Mesendoderm (in vitro differentiated cells): ENCODE measurements at regions not wholly inside any gene's neighbourhood (a gene's known extent, or its start where the extent isn't known, plus 50 kb on each side); places are given as distances from the start of the nearest gene placed in this dataset.

Experiments used
- DNase-seq: peaks from one replicate; pipeline ENCODE4 v3.0.0; 2013
- H2AK5ac ChIP-seq: 2 replicates; pipeline ENCODE4 v1.6.1; 2013; ENCODE audit warnings: low read length, inconsistent platforms
- H2BK120ac ChIP-seq: 2 replicates; pipeline ENCODE4 v1.6.1; 2013; ENCODE audit warnings: low read depth, mild to moderate bottlenecking, low read length, moderate library complexity, mixed read lengths
- H2BK15ac ChIP-seq: replicated peaks from 2 replicates; pipeline ENCODE4 v1.6.1; 2013; ENCODE audit warnings: low read depth, mild to moderate bottlenecking, moderate library complexity
- H2BK5ac ChIP-seq: 2 replicates; pipeline ENCODE4 v1.6.1; 2013; ENCODE audit warnings: low read length, inconsistent platforms
- H3K18ac ChIP-seq: 2 replicates; pipeline ENCODE4 v1.6.1; 2013; ENCODE audit warnings: mild to moderate bottlenecking, low read length, mixed read lengths
- H3K23ac ChIP-seq: one replicate; pipeline ENCODE4 v1.6.1; 2013; ENCODE audit warnings: low read length
- H3K27ac ChIP-seq: 2 replicates; pipeline ENCODE4 v1.5.1; 2013; ENCODE audit warnings: low read depth, mild to moderate bottlenecking, inconsistent platforms, low read length, moderate library complexity
- H3K27me3 ChIP-seq: 2 replicates; pipeline ENCODE4 v1.6.1; 2013; ENCODE audit warnings: low read length, control low read depth, mild to moderate bottlenecking, inconsistent platforms; ENCODE audit not compliant: insufficient read depth, poor library complexity
- H3K36me3 ChIP-seq: 2 replicates; pipeline ENCODE4 v1.6.1; 2013; ENCODE audit warnings: low read length, inconsistent platforms; ENCODE audit not compliant: control insufficient read depth, insufficient read depth
- H3K4ac ChIP-seq: one replicate; pipeline ENCODE4 v1.6.1; 2013; ENCODE audit warnings: low read depth, mild to moderate bottlenecking, low read length, moderate library complexity
- H3K4me1 ChIP-seq: 2 replicates; pipeline ENCODE4 v1.6.1; 2013; ENCODE audit warnings: low read depth, low read length, inconsistent platforms; ENCODE audit not compliant: control insufficient read depth
- H3K4me2 ChIP-seq: 2 replicates; pipeline ENCODE4 v1.6.1; 2013; ENCODE audit warnings: low read length
- H3K4me3 ChIP-seq: 2 replicates; pipeline ENCODE4 v1.5.1; 2013; ENCODE audit warnings: mild to moderate bottlenecking, low read length
- H3K56ac ChIP-seq: one replicate; pipeline ENCODE4 v1.6.1; 2013; ENCODE audit warnings: low read length
- H3K79me1 ChIP-seq: 2 replicates; pipeline ENCODE4 v1.6.1; 2013; ENCODE audit warnings: low read length, inconsistent platforms
- H3K79me2 ChIP-seq: 2 replicates; pipeline ENCODE4 v1.6.1; 2013; ENCODE audit warnings: mild to moderate bottlenecking, low read length; ENCODE audit not compliant: control insufficient read depth, insufficient read depth
- H3K9ac ChIP-seq: 2 replicates; pipeline ENCODE4 v1.6.1; 2013; ENCODE audit warnings: low read length, inconsistent platforms
- H4K5ac ChIP-seq: one replicate; pipeline ENCODE4 v1.6.1; 2013; ENCODE audit warnings: low read length
- H4K8ac ChIP-seq: one replicate; pipeline ENCODE4 v1.6.1; 2013; ENCODE audit warnings: low read depth, mild to moderate bottlenecking, control low read depth, low read length, moderate library complexity
- WGBS: extraction: QIAGEN DNeasy Blood & Tissue Kit; methylation state at CpG from one replicate; pipeline ENCODE4 v1.1.7; 2013; ENCODE audit warnings: low lambda C conversion rate, missing lambda C conversion rate; ENCODE audit not compliant: insufficient coverage; ENCODE audit errors: extremely low coverage; 5-methylcytosine and 5-hydroxymethylcytosine counted together

DNA sequence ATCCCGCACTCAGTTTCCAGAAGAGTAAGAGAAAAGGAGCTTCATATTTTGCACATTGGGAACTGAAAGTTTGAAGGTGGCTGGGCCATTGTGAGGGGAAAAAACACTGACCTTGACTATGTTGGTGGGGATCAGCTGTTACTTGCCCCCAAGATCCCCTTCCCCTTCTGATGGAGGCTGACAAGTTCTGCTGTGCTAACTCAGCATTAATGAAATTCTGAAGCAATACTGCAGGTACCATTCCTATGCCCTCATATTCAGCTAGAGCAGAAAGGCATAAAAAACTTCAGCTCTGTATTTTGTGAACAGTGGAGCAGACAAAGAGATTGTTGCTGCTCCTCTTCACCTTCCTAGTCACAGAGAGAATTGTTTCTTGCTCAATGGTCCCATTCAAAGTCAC is 1013.8 kb upstream of the C9orf72 start:
- WGBS, result no CpG with 5 or more reads among the region's 1 CpG
- no peaks in the 10 kb centered on the region for H3K79me2 ChIP-seq
- no peak overlapping the region for H2AK5ac ChIP-seq
- no peak for DNase-seq
- H3K4me2 ChIP-seq, result no peak overlapping the region
- H3K9ac ChIP-seq, result no peak overlapping the region
- no peak overlapping the region for H3K4me3 ChIP-seq
- no peaks in the 10 kb centered on the region for H3K4me1 ChIP-seq
- H3K18ac ChIP-seq, result no peak overlapping the region
- H3K27ac ChIP-seq, result no peak overlapping the region
- no peak overlapping the region for H3K23ac ChIP-seq
- H4K5ac ChIP-seq, result no peak overlapping the region
- no peak overlapping the region for H2BK120ac ChIP-seq
- no peak overlapping the region for H2BK5ac ChIP-seq
- no peaks in the 10 kb centered on the region for H3K79me1 ChIP-seq
- H3K56ac ChIP-seq, result no peak overlapping the region
- H2BK15ac ChIP-seq, result no peak overlapping the region
- no peaks in the 10 kb centered on the region for H3K36me3 ChIP-seq
- no peak overlapping the region for H3K4ac ChIP-seq
- H3K27me3 ChIP-seq, result no peaks in the 10 kb centered on the region
- no peak overlapping the region for H4K8ac ChIP-seq

DNA sequence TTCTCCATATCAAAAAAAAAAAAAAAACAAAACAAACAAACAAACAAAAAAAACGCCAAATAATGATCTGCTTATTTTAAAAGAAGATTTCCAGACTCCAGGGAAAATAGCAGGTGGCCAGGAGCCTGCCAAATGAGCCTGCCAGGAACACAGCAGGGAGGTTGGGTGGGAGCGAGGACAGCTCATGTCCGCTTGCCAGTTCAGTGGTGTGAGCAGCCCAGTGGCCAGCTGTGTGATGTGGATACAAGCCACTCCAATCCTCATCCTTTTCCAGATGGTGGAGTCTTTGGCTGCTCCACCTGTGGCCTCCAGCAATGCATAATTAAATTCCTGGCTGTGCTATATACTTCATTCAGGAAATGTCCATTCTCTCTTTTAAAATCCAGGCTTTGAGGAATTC is 1025.1 kb upstream of the C9orf72 start:
- WGBS, result no CpG with 5 or more reads among the region's 3 CpGs
- DNase-seq, result no peak
- H2BK120ac ChIP-seq, result no peak overlapping the region
- H3K36me3 ChIP-seq, result no peaks in the 10 kb centered on the region
- H3K27me3 ChIP-seq, result no peaks in the 10 kb centered on the region
- H3K79me1 ChIP-seq, result no peaks in the 10 kb centered on the region
- H4K5ac ChIP-seq, result no peak overlapping the region
- H2BK15ac ChIP-seq, result no peak overlapping the region
- H3K4me2 ChIP-seq, result no peak overlapping the region
- H2BK5ac ChIP-seq, result no peak overlapping the region
- H3K23ac ChIP-seq, result no peak overlapping the region
- no peak overlapping the region for H3K27ac ChIP-seq
- no peak overlapping the region for H3K4me3 ChIP-seq
- no peak overlapping the region for H3K56ac ChIP-seq
- no peak overlapping the region for H4K8ac ChIP-seq
- H3K9ac ChIP-seq, result no peak overlapping the region
- H3K18ac ChIP-seq, result no peak overlapping the region
- no peak overlapping the region for H3K4ac ChIP-seq
- no peaks in the 10 kb centered on the region for H3K4me1 ChIP-seq
- H3K79me2 ChIP-seq, result no peaks in the 10 kb centered on the region
- H2AK5ac ChIP-seq, result no peak overlapping the region

DNA sequence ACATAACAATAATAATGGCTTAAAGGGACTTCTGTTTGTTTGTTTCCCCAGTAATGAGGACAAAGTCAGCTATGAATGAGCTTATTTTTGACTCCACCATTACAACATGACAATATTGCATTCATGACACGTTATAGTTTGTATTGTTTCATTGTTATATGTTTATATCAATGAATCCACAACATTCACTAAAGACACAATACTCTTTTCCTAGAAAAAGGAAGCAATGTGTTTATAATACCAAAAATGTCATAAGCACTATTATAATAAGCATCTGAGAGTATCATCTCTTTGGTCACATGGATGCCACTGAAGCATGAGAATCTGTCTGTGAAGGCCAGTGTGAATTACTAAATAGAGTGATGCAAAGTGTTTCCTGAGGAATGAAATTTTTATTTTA is 1026.9 kb upstream of the C9orf72 start:
- H4K5ac ChIP-seq, result no peak overlapping the region
- no peak overlapping the region for H2BK120ac ChIP-seq
- no peak overlapping the region for H2BK5ac ChIP-seq
- no peak overlapping the region for H3K4me2 ChIP-seq
- no peak overlapping the region for H3K4me3 ChIP-seq
- no peaks in the 10 kb centered on the region for H3K79me1 ChIP-seq
- no peak overlapping the region for H3K27ac ChIP-seq
- H3K79me2 ChIP-seq, result no peaks in the 10 kb centered on the region
- H3K36me3 ChIP-seq, result no peaks in the 10 kb centered on the region
- no peak overlapping the region for H2AK5ac ChIP-seq
- no CpG with 5 or more reads among the region's 1 CpG for WGBS
- no peak overlapping the region for H4K8ac ChIP-seq
- H3K27me3 ChIP-seq, result no peaks in the 10 kb centered on the region
- H3K4me1 ChIP-seq, result no peaks in the 10 kb centered on the region
- H3K56ac ChIP-seq, result no peak overlapping the region
- no peak overlapping the region for H3K18ac ChIP-seq
- H3K9ac ChIP-seq, result no peak overlapping the region
- H2BK15ac ChIP-seq, result no peak overlapping the region
- no peak overlapping the region for H3K4ac ChIP-seq
- no peak for DNase-seq
- H3K23ac ChIP-seq, result no peak overlapping the region

DNA sequence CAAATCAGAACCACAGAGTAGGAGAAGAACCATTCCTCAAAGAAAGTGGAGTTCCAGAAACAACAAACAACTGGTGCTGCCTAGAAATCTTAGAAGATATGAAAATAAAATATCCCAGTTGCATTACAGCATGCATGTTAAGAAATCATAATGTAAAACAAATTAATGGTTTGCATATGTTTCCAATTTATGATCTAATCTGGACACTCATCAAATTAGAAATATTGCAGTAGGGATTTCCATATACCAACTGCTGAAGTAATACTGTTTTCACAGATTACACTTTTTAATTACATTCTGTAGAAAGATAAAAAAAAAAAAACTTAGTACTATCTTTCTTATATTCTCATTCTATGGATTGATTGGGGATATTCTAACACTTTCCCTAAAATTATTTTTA is 1034.6 kb upstream of the C9orf72 start:
- H3K79me2 ChIP-seq, result no peaks in the 10 kb centered on the region
- no peak overlapping the region for H3K9ac ChIP-seq
- peaks cover 2% of the 10 kb centered on the region for H3K27me3 ChIP-seq

DNA sequence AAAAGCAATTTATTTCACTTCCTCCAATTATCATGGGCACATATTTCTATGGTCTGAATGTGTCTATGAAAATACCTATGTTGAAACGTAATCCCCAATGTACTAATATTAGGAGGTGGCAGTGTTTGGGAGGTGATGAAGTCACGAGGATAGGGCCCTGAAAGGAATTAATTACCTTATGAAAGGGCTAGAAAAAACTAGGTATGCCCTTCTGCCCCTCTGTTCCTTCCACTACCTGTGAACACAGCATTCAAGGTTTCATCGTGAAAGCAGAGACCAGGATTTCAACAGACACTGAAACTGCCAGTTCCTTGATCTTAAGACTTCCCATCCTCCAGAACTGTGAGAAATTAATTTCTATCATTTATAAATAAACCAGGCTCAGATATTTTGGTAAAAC is 1037.1 kb upstream of the C9orf72 start:
- no peak for DNase-seq
- no CpG with 5 or more reads among the region's 3 CpGs for WGBS

More for the DNA sequence above, 1034.6 kb upstream of the C9orf72 start:
- Histone ChIP-seq H2BK120ac (no peak overlapping the region), H2AK5ac (no peak overlapping the region), H3K36me3 (no peaks in the 10 kb centered on the region), H4K5ac (no peak overlapping the region), H3K18ac (no peak overlapping the region), H3K4ac (no peak overlapping the region), H3K4me1 (no peaks in the 10 kb centered on the region), H4K8ac (no peak overlapping the region), H3K27ac (no peak overlapping the region), H3K4me2 (no peak overlapping the region), H3K23ac (no peak overlapping the region), H2BK15ac (no peak overlapping the region), H3K56ac (no peak overlapping the region), H3K4me3 (no peak overlapping the region), H3K79me1 (no peaks in the 10 kb centered on the region), H2BK5ac (no peak overlapping the region)
- DNase-seq, result no peak

DNA sequence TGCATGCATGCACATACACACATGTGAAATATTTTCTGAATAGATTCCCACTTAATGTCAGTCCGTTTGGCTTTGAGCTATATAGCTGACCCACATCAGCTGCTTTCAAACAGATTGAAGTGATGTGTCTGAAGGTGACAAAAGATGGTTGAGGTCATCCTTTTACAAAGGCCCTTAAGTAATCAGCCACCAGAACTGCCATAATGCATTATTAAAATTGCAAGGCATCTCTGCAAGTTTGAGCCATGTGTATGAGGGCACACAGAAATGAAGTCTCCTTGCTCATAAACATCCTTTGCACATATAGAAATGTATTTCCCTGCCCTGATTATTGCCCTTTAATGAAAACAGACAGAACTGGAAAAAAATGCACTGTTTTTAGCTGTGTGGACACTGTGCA is 1043.0 kb upstream of the C9orf72 start:
- DNase-seq, result no peak
- Histone ChIP-seq H2BK120ac (no peak overlapping the region), H3K4me3 (no peak overlapping the region), H2BK5ac (no peak overlapping the region), H4K8ac (no peak overlapping the region), H3K4me2 (no peak overlapping the region), H3K79me2 (no peaks in the 10 kb centered on the region), H3K79me1 (no peaks in the 10 kb centered on the region), H3K4ac (no peak overlapping the region), H3K23ac (no peak overlapping the region), H3K4me1 (no peaks in the 10 kb centered on the region), H3K18ac (no peak overlapping the region), H4K5ac (no peak overlapping the region), H2BK15ac (no peak overlapping the region), H3K56ac (no peak overlapping the region), H3K27me3 (no peaks in the 10 kb centered on the region), H3K9ac (no peak overlapping the region), H2AK5ac (no peak overlapping the region), H3K36me3 (no peaks in the 10 kb centered on the region), H3K27ac (no peak overlapping the region)
- WGBS, result no CpG with 5 or more reads among the region's 1 CpG

More for the DNA sequence above, 1037.1 kb upstream of the C9orf72 start:
- Histone ChIP-seq H2BK120ac (no peak overlapping the region), H3K18ac (no peak overlapping the region), H3K4me3 (no peak overlapping the region), H3K23ac (no peak overlapping the region), H3K4me1 (no peaks in the 10 kb centered on the region), H3K27ac (no peak overlapping the region), H4K5ac (no peak overlapping the region), H2AK5ac (no peak overlapping the region), H3K9ac (no peak overlapping the region), H2BK5ac (no peak overlapping the region), H3K79me1 (no peaks in the 10 kb centered on the region), H3K36me3 (no peaks in the 10 kb centered on the region), H4K8ac (no peak overlapping the region), H3K27me3 (peaks cover 2% of the 10 kb centered on the region), H3K4ac (no peak overlapping the region), H3K4me2 (no peak overlapping the region), H3K56ac (no peak overlapping the region), H2BK15ac (no peak overlapping the region), H3K79me2 (no peaks in the 10 kb centered on the region)
